IMR-90 (cell line): ENCODE measurements at regions not wholly inside any gene's neighbourhood (a gene's known extent, or its start where the extent isn't known, plus 50 kb on each side); places are given as distances from the start of the nearest gene placed in this dataset.

Experiments used
- ATAC-seq: fragments of 200-7000 bp; cut with Tn5 transposase; 2 replicates; pipeline ENCODE4 v1.9.1; 2020; ENCODE audit warnings: low read depth, mild to moderate bottlenecking, moderate library complexity
- BruUV-seq: library from RNA; stranded (reverse); fragments of 400-500 nt; replicated peaks from 2 replicates; lab custom pipeline; 2021; lab: Mats Ljungman, UMichigan
- CTCF ChIA-PET: fragments of 300-600 bp; formaldehyde crosslinking; extraction: SDS; loops from one replicate; lab custom pipeline; 2021; ENCODE audit warnings: antibody characterized with exemption; lab: Yijun Ruan, JAX
- POLR2A ChIA-PET: fragments of 300-600 bp; sonication (Branson Sonifier 250); formaldehyde crosslinking; loops from one replicate; lab custom pipeline; 2022; ENCODE audit warnings: antibody characterized with exemption; ENCODE audit not compliant: unreplicated experiment; lab: Charles Lee
- DNase-seq: peaks from one replicate; pipeline ENCODE4 v3.0.0; 2013
- H2AFZ ChIP-seq: replicated peaks from 2 replicates; pipeline ENCODE3; 2013; ENCODE audit warnings: low read length, mild to moderate bottlenecking; ENCODE audit not compliant: poor library complexity
- H2AK5ac ChIP-seq: 2 replicates; pipeline ENCODE4 v1.6.1; 2013; ENCODE audit warnings: low read depth, low read length, inconsistent platforms
- H2AK9ac ChIP-seq: replicated peaks from 2 replicates; pipeline ENCODE3; 2013; ENCODE audit warnings: mild to moderate bottlenecking, low read depth, low read length, moderate library complexity; ENCODE audit not compliant: poor library complexity
- H2BK120ac ChIP-seq: 2 replicates; pipeline ENCODE4 v1.6.1; 2013; ENCODE audit warnings: low read depth, low read length, inconsistent platforms
- H2BK15ac ChIP-seq: 3 replicates; pipeline ENCODE4 v1.6.1; 2013; ENCODE audit warnings: low read depth, low read length, inconsistent platforms
- H2BK20ac ChIP-seq: 2 replicates; pipeline ENCODE4 v1.6.1; 2013; ENCODE audit warnings: low read depth, mild to moderate bottlenecking, inconsistent platforms, low read length, moderate library complexity
- H2BK5ac ChIP-seq: 2 replicates; pipeline ENCODE4 v1.6.1; 2013; ENCODE audit warnings: mild to moderate bottlenecking, low read depth, low read length, inconsistent platforms; ENCODE audit not compliant: poor library complexity, severe bottlenecking
- H3K14ac ChIP-seq: replicated peaks from 2 replicates; pipeline ENCODE4 v1.6.1; 2013; ENCODE audit warnings: low read depth, low read length, inconsistent platforms
- H3K18ac ChIP-seq: 2 replicates; pipeline ENCODE4 v1.6.1; 2013; ENCODE audit warnings: low read depth, low read length, control low read depth
- H3K23ac ChIP-seq: 2 replicates; pipeline ENCODE4 v1.6.1; 2013; ENCODE audit warnings: low read depth, low read length, inconsistent platforms
- H3K27ac ChIP-seq: 2 replicates; pipeline ENCODE4 v1.5.1; 2013; ENCODE audit warnings: mild to moderate bottlenecking, control low read depth, low read length; ENCODE audit not compliant: insufficient read depth
- H3K27me3 ChIP-seq: 2 replicates; pipeline ENCODE4 v1.6.1; 2013; ENCODE audit warnings: low read length; ENCODE audit not compliant: control insufficient read depth, insufficient read depth
- H3K36me3 ChIP-seq: 2 replicates; pipeline ENCODE4 v1.6.1; 2013; ENCODE audit warnings: low read length, mixed read lengths; ENCODE audit not compliant: control insufficient read depth, insufficient read depth
- H3K4ac ChIP-seq: 2 replicates; pipeline ENCODE4 v1.6.1; 2013; ENCODE audit warnings: low read depth, low read length, inconsistent platforms
- H3K4me1 ChIP-seq: 2 replicates; pipeline ENCODE4 v1.6.1; 2013; ENCODE audit warnings: low read length, mixed read lengths; ENCODE audit not compliant: control insufficient read depth, insufficient read depth
- H3K4me2 ChIP-seq: 2 replicates; pipeline ENCODE4 v1.6.1; 2013; ENCODE audit warnings: low read depth, mild to moderate bottlenecking, control low read depth, low read length, moderate library complexity
- H3K4me3 ChIP-seq: 2 replicates; pipeline ENCODE4 v1.5.1; 2013; ENCODE audit warnings: low read depth, mild to moderate bottlenecking, control low read depth, low read length, moderate library complexity; ENCODE audit not compliant: insufficient read depth
- H3K56ac ChIP-seq: 2 replicates; pipeline ENCODE4 v1.6.1; 2013; ENCODE audit warnings: low read length, inconsistent platforms; ENCODE audit not compliant: insufficient read depth; ENCODE audit errors: extremely low read depth
- H3K79me1 ChIP-seq, 2 experiments: 2 replicates each; pipeline ENCODE4 v1.6.1; 2013; ENCODE audit warnings: low read length in 2 of 2, inconsistent platforms in 1 of 2, low read depth in 1 of 2
- H3K9ac ChIP-seq: 2 replicates; pipeline ENCODE4 v1.6.1; 2013; ENCODE audit warnings: low read depth, low read length, control low read depth
- H3K9me1 ChIP-seq: 2 replicates; pipeline ENCODE4 v1.6.1; 2013; ENCODE audit warnings: low read length, inconsistent platforms; ENCODE audit not compliant: insufficient read depth
- H3K9me3 ChIP-seq: 2 replicates; pipeline ENCODE4 v1.6.1; 2013; ENCODE audit warnings: low read length; ENCODE audit not compliant: control insufficient read depth, insufficient read depth
- H4K20me1 ChIP-seq: 2 replicates; pipeline ENCODE4 v1.6.1; 2013; ENCODE audit warnings: low read length, inconsistent platforms; ENCODE audit not compliant: insufficient read depth
- H4K5ac ChIP-seq: 2 replicates; pipeline ENCODE4 v1.6.1; 2013; ENCODE audit warnings: mild to moderate bottlenecking, low read depth, low read length, control low read depth
- H4K8ac ChIP-seq, 2 experiments: 2 replicates each; pipeline ENCODE4 v1.6.1; 2013; ENCODE audit warnings: low read depth in 2 of 2, low read length in 2 of 2, control low read depth in 1 of 2, inconsistent platforms in 1 of 2
- H4K91ac ChIP-seq: 2 replicates; pipeline ENCODE4 v1.6.1; 2013; ENCODE audit warnings: low read depth, low read length, inconsistent platforms; ENCODE audit not compliant: insufficient read depth
- CEBPB ChIP-seq: IDR thresholded peaks from 2 replicates; pipeline ENCODE4 v1.6.1; 2012; ENCODE audit warnings: low read depth, low read length, improper control_type of control experiment
- CHD1 ChIP-seq: IDR thresholded peaks from 2 replicates; pipeline ENCODE4 v1.6.1; 2012; ENCODE audit warnings: low read depth, low read length, improper control_type of control experiment
- FOS ChIP-seq: fragments of 150-350 bp; IDR thresholded peaks from 2 replicates; pipeline ENCODE4 v1.6.1; 2016; ENCODE audit warnings: low read depth, low read length
- MXI1 ChIP-seq: IDR thresholded peaks from 2 replicates; pipeline ENCODE4 v1.6.1; 2012; ENCODE audit warnings: low read depth, mild to moderate bottlenecking, low read length, moderate library complexity, borderline replicate concordance
- POLR2A ChIP-seq: IDR thresholded peaks from 2 replicates; pipeline ENCODE4 v1.6.1; 2012; ENCODE audit warnings: mild to moderate bottlenecking, low read depth, low read length
- RCOR1 ChIP-seq: IDR thresholded peaks from 2 replicates; pipeline ENCODE4 v1.6.1; 2012; ENCODE audit warnings: mild to moderate bottlenecking, low read length, improper control_type of control experiment; ENCODE audit not compliant: insufficient replicate concordance
- RFX5 ChIP-seq: IDR thresholded peaks from 2 replicates; pipeline ENCODE4 v1.8.0; 2012; ENCODE audit warnings: low read depth, mild to moderate bottlenecking, low read length, moderate library complexity
- SMC3 ChIP-seq: fragments of 150-350 bp; IDR thresholded peaks from 2 replicates; pipeline ENCODE4 v1.6.1; 2016; ENCODE audit warnings: low read depth, mild to moderate bottlenecking, antibody characterized with exemption, low read length, moderate library complexity
- WGBS, 2 experiments: methylation state at CpG; one replicate each; pipeline versions ENCODE4 v1.1.5 to v1.1.7; 2013; ENCODE audit warnings: missing lambda C conversion rate in 2 of 2; ENCODE audit not compliant: insufficient read length in 1 of 2; ENCODE audit errors: extremely low coverage in 2 of 2; 5-methylcytosine and 5-hydroxymethylcytosine counted together
- dilution Hi-C: fragments of 300-500 bp; cut with HindIII; formaldehyde crosslinking; loops from one replicate; pipeline ENCODE4 v1.14.3; 2018; ENCODE audit warnings: low sequenced_read_pairs; ENCODE audit not compliant: unreplicated experiment
- in situ Hi-C: fragments of 300-500 bp; cut with MboI; formaldehyde crosslinking; loops from 3 replicates; pipeline ENCODE4 v1.14.3; 2019; ENCODE audit warnings: low sequenced_read_pairs, inconsistent platforms, mixed read lengths
- intact Hi-C: fragments of 100-400 bp; cut with micrococcal nuclease; formaldehyde crosslinking; loops from 2 replicates; pipeline ENCODE4 v1.10.0; 2022
- TF ChIP-seq, protein P1 (sequence below): fragments of 150-350 bp; IDR thresholded peaks from 2 replicates; pipeline ENCODE4 v1.6.1; 2017; ENCODE audit warnings: mild to moderate bottlenecking, antibody characterized with exemption, low read length, low read depth

DNA sequence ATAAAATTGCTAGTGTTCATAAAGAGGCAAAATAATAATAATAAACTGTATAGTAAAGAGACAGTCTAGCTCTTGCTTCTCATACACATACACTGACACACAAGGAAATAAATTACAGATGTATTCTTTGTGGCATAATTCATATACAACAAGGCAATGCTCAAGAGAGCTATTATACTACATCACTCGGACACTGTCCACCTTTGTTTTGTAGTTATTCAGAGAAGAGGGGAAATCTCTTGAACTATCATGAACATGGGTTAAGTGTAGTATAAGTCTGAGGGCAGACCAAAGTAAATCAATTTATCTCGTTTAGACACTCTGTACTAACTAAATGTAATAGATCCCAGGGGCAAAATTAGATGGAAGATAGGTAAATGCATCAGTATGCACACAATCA, 72.7 kb upstream of the PHIP start:
- POLR2A ChIA-PET = no interaction called here
- Histone ChIP-seq H2BK120ac (no peak overlapping the region), H3K36me3 (no peaks in the 10 kb centered on the region), H4K91ac (no peak overlapping the region), H3K27me3 (no peaks in the 10 kb centered on the region), H3K79me1 (no peaks in the 10 kb centered on the region), H4K20me1 (no peaks in the 10 kb centered on the region), H3K9ac (no peak overlapping the region), H2BK20ac (no peak overlapping the region), H2BK5ac (no peak overlapping the region), H3K4me2 (no peak overlapping the region), H3K14ac (no peak overlapping the region), H2AFZ (no peak overlapping the region), H3K18ac (no peak overlapping the region), H2BK15ac (no peak overlapping the region), H3K4ac (no peak overlapping the region), H2AK5ac (no peak overlapping the region), H4K8ac (no peak overlapping the region), H3K23ac (no peak overlapping the region), H3K56ac (no peak overlapping the region), H3K4me3 (no peak overlapping the region), H4K5ac (no peak overlapping the region), H3K9me1 (no peaks in the 10 kb centered on the region), H2AK9ac (no peak overlapping the region), H3K27ac (no peak overlapping the region), H3K4me1 (no peaks in the 10 kb centered on the region), H3K9me3 (no peaks in the 10 kb centered on the region)
- CTCF ChIA-PET = no interaction called here
- TF ChIP-seq RFX5 (no peak), CHD1 (no peak), CEBPB (no peak), MXI1 (no peak), SMC3 (no peak), POLR2A (no peak), FOS (no peak), RCOR1 (no peak)
- TF ChIP-seq, protein P1, sequence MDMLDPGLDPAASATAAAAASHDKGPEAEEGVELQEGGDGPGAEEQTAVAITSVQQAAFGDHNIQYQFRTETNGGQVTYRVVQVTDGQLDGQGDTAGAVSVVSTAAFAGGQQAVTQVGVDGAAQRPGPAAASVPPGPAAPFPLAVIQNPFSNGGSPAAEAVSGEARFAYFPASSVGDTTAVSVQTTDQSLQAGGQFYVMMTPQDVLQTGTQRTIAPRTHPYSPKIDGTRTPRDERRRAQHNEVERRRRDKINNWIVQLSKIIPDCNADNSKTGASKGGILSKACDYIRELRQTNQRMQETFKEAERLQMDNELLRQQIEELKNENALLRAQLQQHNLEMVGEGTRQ = no peak
- BruUV-seq = no TSS peak
- intact Hi-C loops (no loop called here), dilution Hi-C loops (no loop called here), in situ Hi-C loops (no loop called here)
- ATAC-seq (no peak), DNase-seq (no peak)
- WGBS, 2 experiments = no CpG with 5 or more reads among the region's 2 CpGs
